ENCODE measurements at regions not wholly inside any gene's neighbourhood (a gene's known extent, or its start where the extent isn't known, plus 50 kb on each side); places are given as distances from the start of the nearest gene placed in this dataset.

GRCh38 chrX:40331353-40331752, 233.6 kb upstream of the BCOR start:
- ChIA-PET CTCF (no interaction called here), POLR2A (no interaction called here)
- no peak for TF ChIP-seq CTCF (IDR thresholded peaks at IDR 0.05; ENCODE audit: insufficient read depth, low read length, missing control alignments)
- no peak for DNase-seq (ENCODE audit: low read depth, low spot score)
- no peak overlapping the region for H3K4me3 ChIP-seq (ENCODE audit: low read depth, low read length)

- ChIA-PET CTCF (no interaction called here), POLR2A (no interaction called here)
- no peak overlapping the region for H3K4me3 ChIP-seq (ENCODE audit: low read depth, low read length)
- TF ChIP-seq CTCF (IDR thresholded peaks at IDR 0.05; ENCODE audit: insufficient read depth, low read length, missing control alignments) = no peak
- no peak for DNase-seq (ENCODE audit: low read depth, low spot score)
These were observed 231.9 kb upstream of the BCOR start for GRCh38 chrX:40329616-40330015.

- no peak overlapping the region for H3K4me3 ChIP-seq (ENCODE audit: low read depth, low read length)
- POLR2A ChIA-PET = no interaction called here
- DNase-seq (ENCODE audit: low read depth, low spot score) = no peak
- no peak for TF ChIP-seq CTCF (IDR thresholded peaks at IDR 0.05; ENCODE audit: insufficient read depth, low read length, missing control alignments)
- CTCF ChIA-PET = no interaction called here
These were observed 229.3 kb upstream of the BCOR start for GRCh38 chrX:40327085-40327484.

- TF ChIP-seq CTCF (IDR thresholded peaks at IDR 0.05; ENCODE audit: insufficient read depth, low read length, missing control alignments) = no peak
- ChIA-PET POLR2A (no interaction called here), CTCF (no interaction called here)
- H3K4me3 ChIP-seq (ENCODE audit: low read depth, low read length) = no peak overlapping the region
- DNase-seq (ENCODE audit: low read depth, low spot score) = no peak
These were observed 228.6 kb upstream of the BCOR start for GRCh38 chrX:40326186-40326965.

- DNase-seq (ENCODE audit: low read depth, low spot score) = no peak
- TF ChIP-seq CTCF (IDR thresholded peaks at IDR 0.05; ENCODE audit: insufficient read depth, low read length, missing control alignments) = no peak
- H3K4me3 ChIP-seq (ENCODE audit: low read depth, low read length) = no peak overlapping the region
- CTCF ChIA-PET = no interaction called here
- POLR2A ChIA-PET = no interaction called here
These were observed 227.4 kb upstream of the BCOR start for GRCh38 chrX:40325161-40325560.

GRCh38 chrX:40323977-40324376, 226.2 kb upstream of the BCOR start:
- CTCF ChIA-PET = no interaction called here
- no peak for DNase-seq (ENCODE audit: low read depth, low spot score)
- no peak overlapping the region for H3K4me3 ChIP-seq (ENCODE audit: low read depth, low read length)
- POLR2A ChIA-PET = no interaction called here
- TF ChIP-seq CTCF (IDR thresholded peaks at IDR 0.05; ENCODE audit: insufficient read depth, low read length, missing control alignments) = no peak
